Midbrain (tissue), 1 donor: ENCODE measurements at regions not wholly inside any gene's neighbourhood (a gene's known extent, or its start where the extent isn't known, plus 50 kb on each side); places are given as distances from the start of the nearest gene placed in this dataset.

Experiments used
- DNase-seq: peaks from one replicate; lab custom pipeline; 2025; lab: John Stamatoyannopoulos, UW

GRCh38 chr2:176680916-176681516 lies 411.8 kb downstream of the MTX2 start:
- no peak for DNase-seq

GRCh38 chr2:176681584-176682115 lies 412.4 kb downstream of the MTX2 start:
- no peak for DNase-seq

GRCh38 chr2:176682278-176682677 lies 413.0 kb downstream of the MTX2 start:
- DNase-seq, result no peak

GRCh38 chr2:176683618-176684111 lies 414.4 kb downstream of the MTX2 start:
- no peak for DNase-seq

DNA sequence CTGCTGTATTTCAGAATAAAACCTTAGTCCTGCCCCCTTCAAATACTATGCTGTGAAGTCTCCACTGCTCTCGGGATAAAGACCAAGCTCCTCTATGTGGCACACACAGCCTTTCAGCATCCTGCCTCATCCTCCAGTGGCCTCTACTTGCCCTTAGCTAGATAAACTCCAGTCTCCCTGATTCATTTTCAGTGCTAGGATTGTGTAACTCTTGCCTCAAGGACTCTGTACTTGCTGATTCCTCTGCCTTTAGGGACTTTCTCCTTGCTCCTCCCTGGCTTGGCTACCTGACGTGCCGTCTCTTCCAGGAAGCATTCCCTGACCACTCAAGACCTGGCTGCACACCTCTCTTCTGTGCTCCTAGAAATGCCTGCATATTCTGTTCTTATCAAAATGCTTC lies 416.7 kb downstream of the MTX2 start:
- DNase-seq, result no peak

DNA sequence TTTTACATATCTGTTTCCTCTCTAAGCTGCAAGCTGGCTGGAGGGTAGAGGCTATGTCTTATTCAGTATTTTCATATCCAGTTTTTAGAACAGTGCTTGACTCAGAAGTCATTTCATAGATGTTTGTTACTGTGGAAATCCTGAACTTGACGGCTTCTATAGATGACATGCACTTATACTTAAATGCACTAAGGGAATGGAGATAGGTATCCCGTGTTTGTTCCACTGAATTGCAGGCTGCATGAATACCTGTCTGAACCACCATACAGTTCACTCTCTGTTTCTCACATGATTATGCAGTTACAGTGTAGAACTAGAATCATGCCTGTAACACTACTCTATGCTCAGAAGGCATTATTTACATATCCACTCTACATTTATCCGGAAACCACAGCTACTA lies 417.1 kb downstream of the MTX2 start:
- no peak for DNase-seq

DNA sequence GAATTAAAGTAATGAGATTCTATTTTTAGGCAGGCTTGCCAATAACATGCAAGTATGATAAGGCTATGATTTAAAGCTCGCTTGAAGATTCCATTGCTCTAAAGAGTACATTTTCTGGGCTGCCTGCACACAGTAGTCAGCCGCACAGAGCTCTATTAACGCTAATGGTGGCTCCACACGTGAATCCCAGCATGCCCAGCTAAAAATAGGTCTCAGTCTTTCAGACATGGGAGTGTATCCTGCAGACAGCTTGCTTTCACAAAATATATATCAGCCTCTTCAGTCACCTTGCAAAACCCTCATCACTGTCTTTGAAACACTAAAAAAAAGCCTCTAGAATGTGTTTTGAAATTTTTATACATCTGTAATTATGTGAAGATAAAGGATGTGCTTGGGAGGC lies 418.1 kb downstream of the MTX2 start:
- DNase-seq, result no peak

GRCh38 chr2:176687944-176688343 lies 418.7 kb downstream of the MTX2 start:
- no peak for DNase-seq

GRCh38 chr2:176689711-176690110 lies 420.5 kb downstream of the MTX2 start:
- no peak for DNase-seq

- no peak for DNase-seq
These were observed 422.2 kb downstream of the MTX2 start for GRCh38 chr2:176691471-176691870.

GRCh38 chr2:176692533-176692932 lies 423.3 kb downstream of the MTX2 start:
- DNase-seq, result no peak

DNA sequence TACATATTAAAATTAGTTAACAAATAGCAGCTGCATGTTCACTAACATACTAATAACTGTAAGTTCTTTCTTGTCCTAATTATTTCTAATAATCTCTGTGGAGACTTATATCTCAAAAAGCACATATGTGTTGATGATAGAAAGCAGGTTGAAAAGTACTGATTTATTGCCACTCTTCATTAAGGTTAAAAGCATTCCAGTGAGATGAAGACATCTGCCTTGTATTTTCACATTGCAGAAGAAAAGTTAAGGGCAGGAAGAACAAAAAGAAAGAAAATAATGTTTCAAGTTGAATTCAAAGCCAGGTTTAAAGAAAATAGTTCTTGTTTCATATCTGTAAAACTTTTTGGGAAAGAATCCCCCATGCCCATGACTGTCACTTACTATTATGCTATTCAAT lies 429.9 kb downstream of the MTX2 start:
- DNase-seq, result no peak

- no peak for DNase-seq
These were observed 430.4 kb downstream of the MTX2 start for GRCh38 chr2:176699644-176700043.

- no peak for DNase-seq
These were observed 432.9 kb downstream of the MTX2 start for GRCh38 chr2:176702131-176702530.

DNA sequence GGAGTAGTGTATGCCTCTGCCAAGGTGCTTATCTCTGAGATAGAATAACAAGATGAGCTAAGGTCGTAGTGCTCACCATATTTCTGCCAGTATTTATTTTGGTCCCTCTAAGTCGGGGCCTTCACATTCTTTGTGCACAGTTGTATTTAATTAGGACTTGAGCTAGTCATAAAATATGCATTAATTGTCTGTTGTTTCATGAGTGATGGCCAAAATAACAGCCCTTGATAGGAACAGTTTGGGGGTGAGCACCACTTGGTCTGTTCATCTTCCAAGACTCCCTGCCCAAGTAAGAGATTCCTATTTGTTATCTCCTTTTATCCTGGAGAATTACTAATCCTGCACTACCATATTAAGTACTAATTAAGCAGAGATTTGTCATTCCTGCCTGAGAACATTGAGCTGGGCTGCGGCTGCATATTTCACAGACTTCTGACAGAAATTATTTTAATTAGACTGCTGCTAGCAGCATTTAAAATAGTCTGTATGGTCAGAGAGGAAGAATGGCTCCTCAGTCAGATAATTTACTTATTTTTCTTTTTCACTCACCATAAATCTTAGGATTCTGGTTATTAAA lies 435.1 kb downstream of the MTX2 start:
- DNase-seq, result no peak

DNA sequence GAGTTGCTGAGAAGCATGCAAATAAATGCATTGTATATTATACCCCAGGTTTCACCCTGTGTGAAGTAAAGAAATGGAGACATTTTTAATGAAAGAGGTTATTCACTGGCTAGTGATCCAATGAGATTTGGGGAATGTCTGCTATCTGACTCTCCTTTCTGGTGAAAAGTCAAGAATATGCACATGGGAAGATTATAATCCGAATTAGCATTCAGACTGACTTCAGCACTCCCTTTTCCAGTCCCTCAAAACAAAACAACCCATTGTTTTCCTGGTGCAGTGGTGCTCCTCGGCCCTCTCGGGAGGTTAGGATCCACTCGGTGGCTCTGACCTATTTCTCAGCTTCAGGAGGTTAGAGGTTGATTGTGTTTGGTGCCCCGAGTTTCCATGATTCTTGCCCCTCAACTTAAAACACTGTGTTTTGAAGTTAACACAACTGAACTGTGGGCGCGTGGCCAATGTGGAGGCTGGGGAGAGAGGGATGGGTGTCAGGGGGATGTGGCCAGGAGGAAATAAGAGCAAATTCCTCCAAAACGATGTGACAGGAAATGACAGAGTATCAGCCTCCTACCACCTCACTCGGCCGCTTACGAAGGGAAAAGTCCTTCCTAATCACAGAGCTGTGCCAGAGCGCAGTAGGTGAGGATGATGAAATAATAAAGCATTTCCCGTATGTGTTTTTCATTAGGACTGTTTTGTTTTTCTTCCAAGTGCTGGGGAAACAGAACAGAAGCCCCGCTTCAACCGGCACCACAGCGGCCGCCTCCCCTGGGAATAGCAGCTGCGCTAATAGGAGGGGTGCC lies 440.1 kb downstream of the MTX2 start:
- DNase-seq, result no peak

- DNase-seq, result no peak
These were observed 440.7 kb downstream of the MTX2 start for GRCh38 chr2:176709991-176710390.

DNA sequence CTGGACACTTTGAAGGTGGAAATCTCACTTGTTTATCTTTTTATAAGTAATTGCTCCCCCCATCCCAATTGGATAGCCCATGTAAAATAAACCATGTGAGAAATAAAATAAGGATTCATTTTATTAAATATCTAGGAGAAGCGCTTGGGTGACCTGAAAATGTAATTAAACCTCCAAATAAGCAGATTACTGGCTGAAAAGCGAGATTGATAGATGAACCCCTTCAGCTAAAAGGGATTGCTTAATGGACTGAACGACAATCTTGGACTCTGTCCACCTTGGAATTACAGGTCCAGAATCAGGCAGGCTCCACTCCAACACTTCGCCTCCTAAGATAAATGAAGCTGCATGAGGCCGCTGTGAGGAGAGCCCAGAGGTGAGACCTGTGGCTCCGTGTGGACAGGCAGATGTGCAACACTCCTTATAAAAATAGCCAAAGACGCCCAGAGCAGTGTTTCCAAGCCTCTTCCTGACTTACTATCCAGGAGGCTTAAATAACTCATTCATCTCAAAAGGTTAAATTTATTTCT lies 441.5 kb downstream of the MTX2 start:
- DNase-seq, result no peak

DNA sequence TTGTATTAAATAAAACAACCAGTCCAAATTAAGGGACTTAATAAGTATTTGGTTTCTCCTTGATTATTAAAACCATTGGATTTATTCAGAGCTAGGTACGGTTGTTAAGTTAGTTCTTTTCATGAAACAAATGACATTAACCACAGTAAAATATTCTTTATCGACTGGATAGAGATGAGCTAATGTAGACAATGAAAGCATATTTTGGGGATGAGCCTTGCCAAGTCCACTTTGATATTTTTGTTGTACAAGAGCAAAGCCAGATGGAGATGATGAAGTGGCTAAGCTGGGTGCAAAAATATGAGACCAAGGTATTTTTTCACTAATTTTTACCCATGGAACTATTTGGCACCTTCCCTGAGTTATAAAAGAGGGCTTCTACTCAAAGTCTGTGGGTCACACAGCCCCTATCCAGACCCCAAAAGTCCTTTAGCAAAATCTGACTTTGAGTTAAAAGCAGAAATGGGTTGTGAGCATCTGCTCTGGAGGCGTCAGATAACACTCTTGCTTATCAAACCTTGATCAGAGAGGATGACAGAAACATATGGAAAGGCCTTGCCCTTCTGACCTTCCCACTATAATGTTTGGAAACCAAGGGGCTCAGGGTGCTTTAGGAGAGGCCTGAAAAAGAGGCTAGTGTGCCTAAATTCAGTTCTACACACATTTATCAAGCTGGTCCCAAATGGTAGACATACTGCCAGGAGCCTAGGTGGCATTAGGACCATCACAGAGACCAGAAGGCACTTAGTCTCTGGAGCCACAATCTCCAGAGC lies 456.8 kb downstream of the MTX2 start:
- DNase-seq, result no peak

GRCh38 chr2:176727696-176728095 lies 458.5 kb downstream of the MTX2 start:
- no peak for DNase-seq

DNA sequence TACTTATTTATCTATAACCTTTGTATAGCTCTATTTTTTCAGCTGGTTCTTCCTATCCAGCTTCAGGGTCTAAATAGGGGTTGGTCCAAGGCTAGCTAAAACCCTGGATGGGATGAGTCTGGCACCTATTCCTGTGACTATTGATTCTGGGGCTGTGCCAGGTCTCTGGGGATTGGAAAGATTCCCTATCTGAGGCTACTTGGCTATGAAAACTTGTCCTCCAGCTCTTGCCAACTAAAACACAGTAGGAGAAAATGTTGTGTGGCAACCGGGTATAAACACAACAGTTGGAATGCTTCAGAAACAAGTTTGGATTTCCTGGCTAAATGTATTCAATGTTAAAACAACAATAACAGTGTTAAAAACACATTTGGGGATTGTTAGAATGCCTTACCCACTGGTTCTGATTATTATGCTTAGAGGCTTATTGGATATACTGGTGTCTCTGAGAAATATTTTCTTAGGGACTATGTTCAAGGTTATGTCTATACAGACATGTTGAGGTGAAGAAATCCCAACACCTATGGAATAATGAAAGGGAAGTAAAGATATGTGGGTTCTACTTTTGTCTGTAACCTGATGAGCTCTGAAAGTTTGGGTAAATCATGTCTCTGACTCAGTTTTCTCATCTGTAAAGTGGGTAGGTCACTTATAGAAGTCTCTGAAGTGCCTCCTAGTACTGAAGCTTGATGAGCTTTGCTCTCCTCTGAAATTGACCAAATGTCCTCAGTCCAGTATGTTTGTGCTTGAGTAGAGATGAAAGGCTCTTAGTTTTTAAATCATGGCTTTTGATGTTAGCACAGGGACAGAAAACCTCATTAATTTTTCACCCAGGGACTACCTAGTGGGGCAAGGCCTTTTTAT lies 460.7 kb downstream of the MTX2 start:
- DNase-seq, result no peak
